BJ (cell line): ENCODE measurements at regions not wholly inside any gene's neighbourhood (a gene's known extent, or its start where the extent isn't known, plus 50 kb on each side); places are given as distances from the start of the nearest gene placed in this dataset.

Experiments
- CTCF ChIA-PET: fragments of 350-600 bp; formaldehyde crosslinking; extraction: SDS; loops from one replicate; lab custom pipeline; 2021; ENCODE audit warnings: antibody characterized with exemption, inconsistent platforms; lab: Yijun Ruan, JAX
- POLR2A ChIA-PET: fragments of 300-600 bp; sonication (Branson Sonifier 250); formaldehyde crosslinking; extraction: SDS; loops from one replicate; lab custom pipeline; 2021; ENCODE audit warnings: antibody characterized with exemption; lab: Charles Lee
- DNase-seq: peaks from one replicate; pipeline ENCODE4 v3.0.0-alpha.2; 2011; ENCODE audit warnings: low read depth
- H3K27me3 ChIP-seq: 2 replicates; pipeline ENCODE4 v1.6.0; 2011; ENCODE audit warnings: low read length; ENCODE audit not compliant: control insufficient read depth, insufficient read depth
- H3K36me3 ChIP-seq: 2 replicates; pipeline ENCODE4 v1.5.1; 2011; ENCODE audit warnings: low read length; ENCODE audit not compliant: control insufficient read depth, insufficient read depth
- H3K4me3 ChIP-seq: 2 replicates; pipeline ENCODE4 v1.5.1; 2011; ENCODE audit warnings: low read depth, mild to moderate bottlenecking, control low read depth, low read length
- TF ChIP-seq, protein P1 (sequence below): IDR thresholded peaks from 2 replicates; pipeline ENCODE4 v1.5.1; 2011; ENCODE audit warnings: low read depth, mild to moderate bottlenecking, control low read depth, inconsistent platforms, low read length, moderate library complexity; ENCODE audit not compliant: insufficient read depth

DNA sequence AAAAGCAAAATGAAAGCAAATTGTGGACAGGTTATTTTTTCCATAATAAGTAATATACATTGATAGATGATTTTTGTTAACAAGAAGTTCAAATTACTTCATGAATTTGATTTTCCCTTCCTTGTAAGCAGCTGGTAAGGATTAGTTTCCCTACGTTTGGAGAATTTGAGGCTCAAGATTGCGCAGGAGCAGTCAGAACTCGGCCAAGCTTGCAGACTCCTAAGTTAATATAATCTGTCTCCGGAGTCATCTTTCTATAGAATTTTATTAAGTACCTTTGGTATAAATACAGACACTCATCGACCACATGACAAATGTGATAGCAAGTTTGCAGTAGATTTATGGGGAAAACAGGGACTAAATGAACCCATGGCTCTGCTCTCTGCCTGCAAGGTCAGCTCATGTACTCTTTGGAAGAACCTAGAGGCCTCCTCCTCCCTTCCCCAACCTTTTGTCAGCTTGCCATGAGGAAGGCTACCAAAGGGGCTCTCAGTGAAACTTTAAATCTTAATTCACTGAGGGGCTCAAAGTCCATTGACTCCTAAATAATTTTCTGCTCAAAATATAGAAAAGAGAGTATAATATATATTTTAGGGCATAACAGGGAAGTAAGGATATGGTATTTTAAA, 89.2 kb upstream of the CTTNBP2 start:
- ChIA-PET POLR2A (no interaction called here), CTCF (no interaction called here)
- Histone ChIP-seq H3K36me3 (no peaks in the 10 kb centered on the region), H3K4me3 (no peak overlapping the region), H3K27me3 (no peaks in the 10 kb centered on the region)
- no peak for DNase-seq
- TF ChIP-seq, protein P1, sequence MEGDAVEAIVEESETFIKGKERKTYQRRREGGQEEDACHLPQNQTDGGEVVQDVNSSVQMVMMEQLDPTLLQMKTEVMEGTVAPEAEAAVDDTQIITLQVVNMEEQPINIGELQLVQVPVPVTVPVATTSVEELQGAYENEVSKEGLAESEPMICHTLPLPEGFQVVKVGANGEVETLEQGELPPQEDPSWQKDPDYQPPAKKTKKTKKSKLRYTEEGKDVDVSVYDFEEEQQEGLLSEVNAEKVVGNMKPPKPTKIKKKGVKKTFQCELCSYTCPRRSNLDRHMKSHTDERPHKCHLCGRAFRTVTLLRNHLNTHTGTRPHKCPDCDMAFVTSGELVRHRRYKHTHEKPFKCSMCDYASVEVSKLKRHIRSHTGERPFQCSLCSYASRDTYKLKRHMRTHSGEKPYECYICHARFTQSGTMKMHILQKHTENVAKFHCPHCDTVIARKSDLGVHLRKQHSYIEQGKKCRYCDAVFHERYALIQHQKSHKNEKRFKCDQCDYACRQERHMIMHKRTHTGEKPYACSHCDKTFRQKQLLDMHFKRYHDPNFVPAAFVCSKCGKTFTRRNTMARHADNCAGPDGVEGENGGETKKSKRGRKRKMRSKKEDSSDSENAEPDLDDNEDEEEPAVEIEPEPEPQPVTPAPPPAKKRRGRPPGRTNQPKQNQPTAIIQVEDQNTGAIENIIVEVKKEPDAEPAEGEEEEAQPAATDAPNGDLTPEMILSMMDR = no peak

DNA sequence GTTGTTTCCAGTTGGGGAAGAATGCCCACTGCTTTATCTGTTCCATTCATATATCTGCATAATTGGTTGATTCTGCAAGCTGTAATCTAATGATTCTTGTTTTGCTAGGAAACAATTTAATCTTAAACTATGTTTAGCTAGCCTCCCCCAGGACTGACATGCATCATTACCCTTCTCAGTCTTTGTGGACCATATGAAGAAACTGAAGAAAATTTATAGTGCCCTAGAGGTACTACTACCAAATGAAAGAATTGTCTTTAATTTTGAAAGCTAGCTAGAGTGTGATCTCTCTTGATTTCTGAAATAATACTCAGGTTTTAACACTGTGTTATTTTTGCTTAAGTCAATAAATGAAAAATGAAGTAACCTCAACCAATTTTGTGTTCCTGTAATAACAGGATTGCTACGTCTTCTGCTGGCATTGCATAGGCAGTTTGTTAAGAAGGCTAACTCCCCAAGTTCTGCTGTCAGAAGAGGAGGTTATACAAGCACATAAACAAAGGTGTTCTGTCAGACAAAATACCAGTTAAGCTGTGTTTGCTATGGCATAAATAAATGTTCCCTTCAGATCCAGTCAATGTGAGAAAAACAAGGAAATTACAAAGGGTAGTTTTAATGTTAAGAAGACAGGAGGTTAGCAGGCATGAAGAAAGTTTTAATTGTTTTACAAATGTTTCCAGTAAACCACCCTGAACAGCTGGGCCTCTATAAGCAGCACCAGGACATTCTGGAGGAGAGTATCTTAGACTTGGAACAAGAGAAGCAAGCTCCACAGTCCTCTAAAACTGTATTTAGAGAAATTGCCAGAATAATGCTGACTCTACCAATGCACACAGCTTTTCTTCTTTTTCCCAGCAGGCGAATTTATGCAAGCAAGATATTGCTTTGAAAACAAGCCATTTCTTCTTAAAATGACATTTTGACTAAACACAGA, 90.3 kb upstream of the CTTNBP2 start:
- TF ChIP-seq, protein P1 = no peak
- ChIA-PET CTCF (no interaction called here), POLR2A (no interaction called here)
- Histone ChIP-seq H3K27me3 (no peaks in the 10 kb centered on the region), H3K36me3 (no peaks in the 10 kb centered on the region), H3K4me3 (no peak overlapping the region)
- no peak for DNase-seq

DNA sequence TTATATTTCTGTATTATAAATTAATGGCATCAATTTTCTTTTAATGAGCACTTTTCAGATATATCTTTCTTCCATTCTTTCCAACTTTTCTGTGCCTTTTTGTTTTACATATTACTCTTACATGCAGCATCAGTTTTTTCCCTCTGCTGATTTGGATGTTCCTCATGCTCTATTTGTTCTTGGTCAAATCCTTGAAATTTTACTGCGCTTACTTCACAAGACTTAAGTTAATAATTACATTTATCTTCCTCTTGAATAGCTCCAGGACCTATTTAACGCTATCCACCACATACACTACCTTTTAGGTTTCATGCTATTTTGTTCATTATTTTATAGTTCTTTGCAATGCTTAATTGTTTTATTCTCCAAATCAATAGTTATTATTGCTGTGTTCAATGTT, 97.6 kb upstream of the CTTNBP2 start:
- Histone ChIP-seq H3K4me3 (no peak overlapping the region), H3K36me3 (no peaks in the 10 kb centered on the region), H3K27me3 (no peaks in the 10 kb centered on the region)
- CTCF ChIA-PET = no interaction called here
- TF ChIP-seq, protein P1 = no peak
- DNase-seq = no peak
- POLR2A ChIA-PET = no interaction called here

DNA sequence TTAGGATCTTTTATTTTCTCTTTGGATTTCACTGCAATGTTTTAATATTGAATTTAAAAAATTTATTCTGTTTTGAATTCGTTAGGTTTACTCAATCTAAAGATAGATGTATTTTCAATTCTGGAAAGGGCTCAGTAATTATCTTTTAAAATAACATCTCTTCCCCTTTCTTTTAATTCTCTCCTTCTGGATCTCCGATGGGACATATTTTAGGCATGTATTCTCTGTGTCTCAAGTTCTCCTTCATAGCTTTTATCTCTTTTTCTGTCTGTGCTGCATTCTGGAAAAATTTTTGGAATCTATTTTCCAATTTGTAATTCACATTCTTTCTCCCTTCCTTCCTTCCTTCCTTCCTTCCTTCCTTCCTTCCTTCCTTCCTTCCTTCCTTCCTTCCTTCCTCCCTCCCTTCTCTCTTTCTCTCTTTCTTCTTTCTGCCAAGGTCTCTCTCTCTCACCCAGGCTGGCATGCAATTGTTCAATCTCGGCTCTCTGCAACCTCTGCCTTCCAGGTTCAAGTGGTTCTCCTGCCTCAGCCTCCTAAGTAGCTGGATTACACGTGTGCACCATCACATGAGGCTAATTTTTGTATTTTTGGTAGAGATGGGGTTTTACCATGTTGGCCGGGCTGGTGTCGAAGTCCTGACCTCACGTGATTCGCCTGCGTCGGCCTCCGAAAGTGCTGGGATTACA, 98.5 kb upstream of the CTTNBP2 start:
- Histone ChIP-seq H3K36me3 (no peaks in the 10 kb centered on the region), H3K27me3 (no peaks in the 10 kb centered on the region), H3K4me3 (no peak overlapping the region)
- TF ChIP-seq, protein P1 = no peak
- POLR2A ChIA-PET = no interaction called here
- DNase-seq = no peak
- CTCF ChIA-PET = no interaction called here

DNA sequence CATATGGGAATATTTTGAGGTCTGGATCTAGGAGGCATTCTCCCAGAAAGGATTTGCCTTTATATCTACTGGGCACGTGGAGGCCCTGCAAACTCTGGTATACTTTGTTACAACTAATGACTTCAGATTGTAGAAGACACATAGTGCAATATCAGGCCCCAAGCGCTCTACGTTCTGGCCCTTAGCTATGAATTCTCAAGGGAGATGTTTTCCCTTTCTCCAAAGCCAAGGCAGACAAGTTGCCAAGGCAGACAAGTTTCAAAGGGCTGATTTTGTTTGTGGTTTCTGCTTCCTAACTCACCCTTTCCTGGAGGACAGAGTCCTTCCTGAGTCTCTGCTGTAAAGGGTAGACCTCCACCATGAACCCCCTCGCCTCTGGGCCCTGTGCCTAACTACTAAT, 99.4 kb upstream of the CTTNBP2 start:
- TF ChIP-seq, protein P1 = no peak
- CTCF ChIA-PET = no interaction called here
- POLR2A ChIA-PET = no interaction called here
- Histone ChIP-seq H3K27me3 (no peaks in the 10 kb centered on the region), H3K4me3 (no peak overlapping the region), H3K36me3 (no peaks in the 10 kb centered on the region)
- no peak for DNase-seq
